CD4-positive, alpha-beta T cell treated with Interleukin-1 beta for 1 hour (primary cell): ENCODE measurements at regions not wholly inside any gene's neighbourhood (a gene's known extent, or its start where the extent isn't known, plus 50 kb on each side); places are given as distances from the start of the nearest gene placed in this dataset.
"Not testable (repeated sequence)": the region's sequence is repeated elsewhere in the genome, so short reads cannot be mapped to it uniquely, and the experiment has no call there.

ENCODE experiments used
- DNase-seq, 2 donors: peaks; one replicate each; pipeline ENCODE4 v3.0.0-alpha.2; 2020 to 2022

- DNase-seq, result no peak
Observed at GRCh38 chr1:194476351-194476750, 1289.9 kb upstream of the B3GALT2 start.

DNA sequence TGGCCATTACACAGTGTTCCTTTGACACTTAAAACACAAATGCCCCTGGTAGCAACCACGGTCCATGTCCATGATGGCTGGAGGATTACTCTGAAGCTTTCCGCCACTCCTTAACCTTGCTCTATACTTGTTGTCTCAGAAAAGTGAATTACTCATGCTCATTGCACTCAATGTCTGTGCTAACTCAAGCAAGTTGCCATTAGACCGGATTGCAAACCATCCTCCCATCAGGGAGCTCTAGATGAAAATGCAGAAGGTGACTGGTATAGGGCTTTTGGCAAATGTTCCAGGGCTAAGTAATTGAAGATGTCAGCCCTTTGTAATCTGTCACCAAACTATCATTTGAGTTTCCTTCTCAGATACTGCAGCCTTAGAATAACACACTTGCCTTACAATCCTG lies 1288.3 kb upstream of the B3GALT2 start:
- no peak for DNase-seq

- DNase-seq, result no peak
Observed at GRCh38 chr1:194473766-194474165, 1287.4 kb upstream of the B3GALT2 start.

DNA sequence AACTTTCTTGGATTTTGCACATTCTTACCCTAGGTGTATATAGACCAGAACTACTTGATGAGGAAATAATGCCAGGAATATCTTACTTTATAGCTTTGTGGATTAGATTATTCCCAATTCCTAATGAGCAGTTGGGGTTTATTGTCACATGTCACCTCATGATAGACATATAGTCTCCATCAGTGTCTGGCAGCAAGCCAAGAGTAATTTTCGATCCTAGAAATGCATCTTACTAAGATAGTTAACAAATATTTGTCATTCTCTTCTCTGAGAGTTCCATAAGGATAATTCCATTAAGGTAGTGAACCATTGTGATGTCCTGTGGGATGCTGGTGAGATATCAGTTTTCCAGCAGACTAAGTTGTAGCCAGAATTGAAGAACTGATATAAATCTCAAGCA lies 1282.9 kb upstream of the B3GALT2 start:
- no peak for DNase-seq

DNA sequence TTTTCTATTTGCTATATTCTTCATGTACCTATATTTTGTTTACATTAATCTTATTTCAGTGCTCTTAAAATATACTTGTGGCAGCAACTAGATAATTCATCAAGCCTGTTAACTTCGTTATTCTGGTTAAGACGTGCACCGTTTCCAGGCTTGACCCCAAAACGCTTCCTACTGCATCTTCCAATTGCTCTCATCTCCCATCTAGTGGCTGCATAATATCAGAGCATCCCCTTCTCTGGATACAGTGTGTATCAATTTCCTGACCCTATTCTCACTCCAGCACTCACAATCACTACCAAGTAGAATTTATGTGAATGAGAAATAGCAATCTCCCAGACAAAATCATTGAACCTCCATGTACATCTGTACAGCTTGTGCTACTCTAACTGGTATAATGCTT lies 1280.3 kb upstream of the B3GALT2 start:
- no peak for DNase-seq

DNA sequence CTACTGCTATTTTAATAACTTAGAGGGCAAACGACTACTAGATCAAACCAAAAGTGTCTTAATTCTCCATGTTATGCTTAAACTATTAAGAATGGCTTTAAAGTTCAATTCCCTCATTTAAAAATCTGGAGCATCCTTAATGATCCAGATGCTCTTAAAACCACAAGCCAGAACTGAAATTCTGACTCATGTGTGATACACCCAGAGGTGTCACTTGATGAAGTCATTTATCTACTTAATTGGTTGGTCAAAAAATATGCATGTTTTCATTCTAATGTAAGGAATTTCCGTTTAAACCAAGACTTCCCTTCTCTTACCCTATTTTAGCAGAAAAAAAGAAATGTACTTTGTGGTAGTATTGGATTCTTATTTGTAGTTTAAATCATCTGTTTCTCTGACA lies 1261.2 kb upstream of the B3GALT2 start:
- no peak for DNase-seq

GRCh38 chr1:194445244-194445643 lies 1258.8 kb upstream of the B3GALT2 start:
- DNase-seq, result no peak

- DNase-seq, result no peak
Observed at GRCh38 chr1:194442901-194443575, 1256.6 kb upstream of the B3GALT2 start.

DNA sequence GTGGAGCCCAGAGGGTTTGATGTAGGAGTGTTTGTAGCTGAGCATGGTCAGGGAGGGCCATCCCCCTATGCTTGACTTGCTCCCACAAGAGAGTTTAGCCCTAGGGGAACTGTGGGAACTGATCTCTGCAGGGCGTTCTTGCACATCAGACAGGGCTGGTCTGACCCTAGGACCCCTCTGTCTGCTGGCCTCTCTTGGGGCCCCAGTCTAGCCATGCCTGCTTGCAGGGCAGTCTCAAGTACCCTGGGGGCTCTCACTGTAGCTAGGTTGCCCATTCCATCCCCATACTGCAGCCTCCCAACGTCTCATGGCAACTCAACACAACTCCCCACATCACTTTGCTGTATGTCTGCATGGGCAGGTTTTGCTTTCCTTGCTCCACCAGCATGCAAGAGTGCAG lies 1250.7 kb upstream of the B3GALT2 start:
- no peak for DNase-seq

DNA sequence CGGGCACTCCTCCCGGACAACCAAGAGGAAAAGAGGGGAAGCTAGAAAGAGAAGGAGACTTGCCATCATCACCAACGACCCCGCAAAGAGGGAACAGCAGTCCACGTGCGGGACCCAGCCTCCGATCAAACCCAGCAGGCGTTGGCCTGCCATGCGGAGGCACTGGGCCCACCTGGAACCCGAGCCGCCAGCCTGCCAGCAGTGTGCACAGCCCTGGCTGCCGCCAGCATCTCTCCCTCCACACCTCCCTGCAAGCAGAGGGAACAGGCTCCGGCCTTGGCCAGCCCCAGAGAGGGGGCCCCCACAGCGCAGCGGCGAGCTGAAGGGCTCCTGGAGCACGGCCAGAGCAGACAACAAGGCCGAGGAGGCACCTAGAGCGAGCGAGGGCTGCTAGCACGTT lies 1244.7 kb upstream of the B3GALT2 start:
- DNase-seq, result no peak

GRCh38 chr1:194420706-194421105 lies 1234.3 kb upstream of the B3GALT2 start:
- DNase-seq, result no peak

DNA sequence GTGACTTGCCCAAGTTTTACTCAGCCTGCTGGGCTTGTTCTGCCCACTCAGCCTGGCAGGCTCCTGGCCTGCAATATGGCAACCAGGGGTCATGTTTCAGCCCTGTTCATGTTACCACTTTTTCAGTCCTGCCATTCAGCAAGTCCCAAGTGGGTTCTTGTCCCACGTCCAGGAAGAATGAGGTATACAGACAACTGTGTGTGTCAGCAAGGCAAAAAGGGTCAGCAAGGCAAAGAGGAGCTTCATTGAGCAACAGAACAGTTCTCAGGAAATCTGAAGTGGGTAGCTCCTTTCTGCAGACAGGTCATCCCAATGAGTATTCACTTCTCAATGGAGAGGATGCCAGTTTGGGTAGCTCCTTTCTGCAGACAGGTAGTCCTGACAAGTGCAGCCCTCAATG lies 1233.3 kb upstream of the B3GALT2 start:
- DNase-seq, result no peak

- DNase-seq, result no peak
Observed at GRCh38 chr1:194410756-194411155, 1224.3 kb upstream of the B3GALT2 start.

DNA sequence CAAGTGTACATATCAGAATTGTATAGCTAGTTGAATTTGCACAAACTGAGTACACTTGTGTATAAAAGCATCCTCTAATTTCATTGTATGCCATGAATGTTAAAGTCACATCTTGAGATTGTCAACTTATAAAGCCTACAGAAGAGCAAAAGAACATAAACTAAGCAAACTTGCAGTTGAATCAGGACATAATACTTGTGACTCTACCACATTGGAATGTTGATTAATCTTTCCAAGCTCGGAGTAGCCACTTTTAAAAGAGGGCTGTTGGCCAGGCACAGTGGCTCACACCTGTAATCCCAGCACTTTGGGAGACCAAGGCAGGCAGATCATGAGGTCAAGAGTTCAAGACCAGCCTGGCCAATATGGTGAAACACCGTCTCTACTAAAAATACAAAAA lies 1220.8 kb upstream of the B3GALT2 start:
- DNase-seq, result not testable (repeated sequence)

GRCh38 chr1:194394676-194395075 lies 1208.3 kb upstream of the B3GALT2 start:
- DNase-seq, result no peak

DNA sequence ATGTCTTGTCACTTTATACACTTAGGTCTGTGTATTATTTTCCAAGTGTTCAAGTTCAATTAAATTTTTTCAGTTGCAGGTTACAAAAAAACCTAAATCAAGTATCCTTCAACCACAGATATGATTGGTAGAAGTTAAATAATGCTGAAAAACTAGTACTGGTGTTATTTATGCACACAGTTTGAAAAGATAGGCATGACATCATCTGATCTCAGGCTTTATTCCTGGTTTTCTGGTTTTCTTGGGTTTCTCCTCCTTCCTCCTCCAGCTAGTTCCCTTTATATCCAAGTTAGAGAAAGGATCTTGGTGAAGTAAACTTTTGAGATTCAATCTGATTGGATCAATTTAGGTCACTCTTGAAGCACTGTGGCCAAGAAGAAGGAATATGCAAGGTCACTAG lies 1201.1 kb upstream of the B3GALT2 start:
- no peak for DNase-seq

DNA sequence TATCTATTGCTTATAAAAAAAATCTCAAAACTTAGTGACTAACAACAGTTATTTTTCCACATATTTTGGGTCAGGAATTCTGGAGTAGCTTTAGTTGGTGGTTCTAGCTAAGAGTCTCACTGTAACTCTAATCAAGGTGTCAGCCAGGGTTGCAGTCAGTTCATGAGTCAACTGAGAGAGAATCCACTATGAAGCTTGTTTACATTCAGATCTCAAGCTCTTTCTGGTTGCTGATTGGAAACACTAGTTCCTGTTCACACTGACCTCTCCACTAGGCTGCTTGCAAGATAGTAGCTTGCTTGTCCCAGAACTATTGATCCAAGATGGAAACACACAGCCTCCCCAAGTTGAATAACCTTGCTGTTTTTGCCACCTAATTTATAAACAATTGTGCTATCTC lies 1192.1 kb upstream of the B3GALT2 start:
- DNase-seq, result no peak

- no peak for DNase-seq
Observed at GRCh38 chr1:194374649-194375048, 1188.2 kb upstream of the B3GALT2 start.

- DNase-seq, result no peak
Observed at GRCh38 chr1:194372266-194372665, 1185.9 kb upstream of the B3GALT2 start.

GRCh38 chr1:194369622-194370021 lies 1183.2 kb upstream of the B3GALT2 start:
- DNase-seq, result no peak

GRCh38 chr1:194369060-194369459 lies 1182.6 kb upstream of the B3GALT2 start:
- DNase-seq, result no peak

GRCh38 chr1:194367121-194367520 lies 1180.7 kb upstream of the B3GALT2 start:
- no peak for DNase-seq

GRCh38 chr1:194366705-194367104 lies 1180.3 kb upstream of the B3GALT2 start:
- DNase-seq, result no peak

- no peak for DNase-seq
Observed at GRCh38 chr1:194362327-194362726, 1175.9 kb upstream of the B3GALT2 start.

GRCh38 chr1:194361374-194362131 lies 1175.1 kb upstream of the B3GALT2 start:
- DNase-seq, result no peak
